Esophagus muscularis mucosa (tissue), 4 donors: ENCODE measurements at regions not wholly inside any gene's neighbourhood (a gene's known extent, or its start where the extent isn't known, plus 50 kb on each side); places are given as distances from the start of the nearest gene placed in this dataset.

Experiments
- DNase-seq: peaks from one replicate; pipeline ENCODE4 v3.0.0-alpha.2; 2017; ENCODE audit errors: extremely low spot score
- H3K27ac ChIP-seq, 4 donors: fragments of 200-600 bp; sonication (generic); replicated peaks in 1 of 4; 1 replicate in 3 of 4; 2 replicates in 1 of 4; pipeline ENCODE4 v1.5.1; 2016 to 2019; ENCODE audit warnings: mild to moderate bottlenecking in 1 of 4
- H3K27me3 ChIP-seq, 4 donors: fragments of 200-600 bp; sonication (generic); one replicate each; pipeline versions ENCODE4 v1.5.1 to v1.6.0; 2016 to 2019
- H3K36me3 ChIP-seq, 4 donors: fragments of 200-600 bp; sonication (generic); one replicate each; pipeline ENCODE4 v1.5.1; 2016 to 2019
- H3K4me1 ChIP-seq, 4 donors: fragments of 200-600 bp; sonication (generic); one replicate each; pipeline ENCODE4 v1.5.1; 2016 to 2019
- H3K4me3 ChIP-seq, 4 donors: fragments of 200-600 bp; sonication (generic); 1 replicate in 2 of 4; 2 replicates in 2 of 4; pipeline ENCODE4 v1.5.1; 2016 to 2019; ENCODE audit warnings: mild to moderate bottlenecking in 4 of 4, moderate library complexity in 1 of 4
- H3K9me3 ChIP-seq, 4 donors: fragments of 200-600 bp; sonication (generic); 1 replicate in 3 of 4; 2 replicates in 1 of 4; pipeline ENCODE4 v1.5.1; 2016 to 2019
- CTCF ChIP-seq, 3 experiments: fragments of 200-600 bp in 2 of 3; fragments of 450-650 bp in 1 of 3; sonication (generic) in 2 of 3; IDR thresholded peaks; one replicate each; pipeline ENCODE4 v1.5.1; 2017 to 2019; ENCODE audit warnings: antibody characterized with exemption in 3 of 3, mild to moderate bottlenecking in 2 of 3, moderate library complexity in 1 of 3
- EP300 ChIP-seq: sonication (generic); formaldehyde crosslinking; IDR thresholded peaks from one replicate; pipeline ENCODE4 v1.6.1; 2017; ENCODE audit warnings: antibody characterized with exemption
- POLR2A ChIP-seq: fragments of 450-650 bp; IDR thresholded peaks from one replicate; pipeline ENCODE4 v1.6.1; 2017; ENCODE audit warnings: antibody characterized with exemption, moderate library complexity, mild to moderate bottlenecking, low read depth
- POLR2AphosphoS5 ChIP-seq, 2 donors: sonication (generic); formaldehyde crosslinking; IDR thresholded peaks; one replicate each; pipeline ENCODE4 v1.6.1; 2017; ENCODE audit warnings: antibody characterized with exemption in 2 of 2
- WGBS: methylation state at CpG from one replicate; pipeline ENCODE4 v1.1.5; 2018; 5-methylcytosine and 5-hydroxymethylcytosine counted together
- intact Hi-C: fragments of 100-400 bp; cut with DNase I; formaldehyde crosslinking; loops from one replicate; pipeline ENCODE4 v1.15.1; 2023

- Histone ChIP-seq H3K9me3 (peaks cover 0 to 8% (median 0%) of the 10 kb centered on the region in 4 donors), H3K4me1 (no peaks in the 10 kb centered on the region), H3K27me3 (no peaks in the 10 kb centered on the region), H3K27ac (no peak overlapping the region), H3K4me3 (no peak overlapping the region), H3K36me3 (no peaks in the 10 kb centered on the region)
- no peak for DNase-seq
- no peak for TF ChIP-seq CTCF (IDR thresholded peaks at IDR 0.05)
- TF ChIP-seq POLR2AphosphoS5 (IDR thresholded peaks at IDR 0.05): no peak
- TF ChIP-seq EP300: no peak
- no peak for TF ChIP-seq POLR2A
- 88% methylated on average over 2 of the region's 2 CpGs for WGBS
- intact Hi-C loops: no loop called here
Measured at GRCh38 chr5:165185716-165186115, 1680.3 kb downstream of the MAT2B start.

- TF ChIP-seq CTCF (IDR thresholded peaks at IDR 0.05): no peak
- no peak for TF ChIP-seq POLR2AphosphoS5 (IDR thresholded peaks at IDR 0.05)
- TF ChIP-seq EP300: no peak
- TF ChIP-seq POLR2A: no peak
- Histone ChIP-seq H3K4me3 (no peak overlapping the region), H3K36me3 (no peaks in the 10 kb centered on the region), H3K9me3 (peaks cover 0 to 8% (median 0%) of the 10 kb centered on the region in 4 donors), H3K27me3 (no peaks in the 10 kb centered on the region), H3K27ac (no peak overlapping the region), H3K4me1 (no peaks in the 10 kb centered on the region)
- intact Hi-C loops: no loop called here
- no peak for DNase-seq
Measured at GRCh38 chr5:165187815-165188214, 1682.4 kb downstream of the MAT2B start.

- Histone ChIP-seq H3K36me3 (no peaks in the 10 kb centered on the region), H3K4me1 (no peaks in the 10 kb centered on the region), H3K27me3 (no peaks in the 10 kb centered on the region), H3K9me3 (peaks cover 0 to 8% (median 0%) of the 10 kb centered on the region in 4 donors), H3K4me3 (no peak overlapping the region), H3K27ac (no peak overlapping the region)
- WGBS: 71% methylated on average over 1 of the region's 1 CpG
- no peak for DNase-seq
- intact Hi-C loops: no loop called here
- TF ChIP-seq POLR2A (no peak), POLR2AphosphoS5 (IDR thresholded peaks at IDR 0.05) (no peak), CTCF (IDR thresholded peaks at IDR 0.05) (no peak), EP300 (no peak)
Measured at GRCh38 chr5:165188556-165189175, 1683.2 kb downstream of the MAT2B start.

GRCh38 chr5:165196961-165197360, 1691.5 kb downstream of the MAT2B start:
- intact Hi-C loops: no loop called here
- TF ChIP-seq EP300 (no peak), POLR2AphosphoS5 (IDR thresholded peaks at IDR 0.05) (no peak), CTCF (IDR thresholded peaks at IDR 0.05) (no peak), POLR2A (no peak)
- Histone ChIP-seq H3K4me1 (no peaks in the 10 kb centered on the region), H3K4me3 (no peak overlapping the region), H3K27me3 (no peaks in the 10 kb centered on the region), H3K9me3 (no peaks in the 10 kb centered on the region), H3K27ac (no peak overlapping the region), H3K36me3 (no peaks in the 10 kb centered on the region)
- WGBS: 89% methylated on average over 3 of the region's 3 CpGs
- no peak for DNase-seq

- Histone ChIP-seq H3K36me3 (no peaks in the 10 kb centered on the region), H3K4me3 (no peak overlapping the region), H3K27me3 (no peaks in the 10 kb centered on the region), H3K4me1 (no peaks in the 10 kb centered on the region), H3K9me3 (no peaks in the 10 kb centered on the region), H3K27ac (no peak overlapping the region)
- TF ChIP-seq POLR2A (no peak), CTCF (IDR thresholded peaks at IDR 0.05) (no peak), POLR2AphosphoS5 (IDR thresholded peaks at IDR 0.05) (no peak), EP300 (no peak)
- intact Hi-C loops: no loop called here
- WGBS: 74% methylated on average over 3 of the region's 3 CpGs
- DNase-seq: no peak
Measured at GRCh38 chr5:165201369-165201768, 1696.0 kb downstream of the MAT2B start.
